HG02938 (cell line): ENCODE measurements at regions not wholly inside any gene's neighbourhood (a gene's known extent, or its start where the extent isn't known, plus 50 kb on each side); places are given as distances from the start of the nearest gene placed in this dataset.
"Not testable (repeated sequence)": the region's sequence is repeated elsewhere in the genome, so short reads cannot be mapped to it uniquely, and the experiment has no call there.

Experiments
- ATAC-seq: cut with Tn5 transposase; IDR thresholded peaks from one replicate; pipeline ENCODE4 v1.9.1; 2021; ENCODE audit warnings: mild to moderate bottlenecking, moderate library complexity; ENCODE audit not compliant: unreplicated experiment

DNA sequence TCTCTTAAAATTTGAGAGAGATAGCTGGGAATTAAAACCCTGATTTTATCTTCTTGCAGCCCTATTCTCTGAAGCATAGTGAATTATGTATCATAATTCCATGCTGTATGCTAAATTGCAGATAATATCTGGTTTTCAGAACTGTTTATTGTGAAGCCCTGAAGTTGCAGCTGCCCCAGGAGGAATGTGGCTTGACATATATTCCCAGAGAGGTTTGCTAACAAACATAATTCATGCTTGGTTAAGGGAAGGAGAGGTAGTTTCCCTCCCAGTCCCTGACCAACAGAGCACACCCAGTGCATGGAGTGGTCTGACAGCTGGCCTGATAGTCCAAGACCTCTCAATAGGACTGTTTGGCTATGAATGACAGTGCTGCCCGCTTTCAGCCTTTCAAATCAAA lies 500.6 kb upstream of the MIR17HG start:
- ATAC-seq = no peak

DNA sequence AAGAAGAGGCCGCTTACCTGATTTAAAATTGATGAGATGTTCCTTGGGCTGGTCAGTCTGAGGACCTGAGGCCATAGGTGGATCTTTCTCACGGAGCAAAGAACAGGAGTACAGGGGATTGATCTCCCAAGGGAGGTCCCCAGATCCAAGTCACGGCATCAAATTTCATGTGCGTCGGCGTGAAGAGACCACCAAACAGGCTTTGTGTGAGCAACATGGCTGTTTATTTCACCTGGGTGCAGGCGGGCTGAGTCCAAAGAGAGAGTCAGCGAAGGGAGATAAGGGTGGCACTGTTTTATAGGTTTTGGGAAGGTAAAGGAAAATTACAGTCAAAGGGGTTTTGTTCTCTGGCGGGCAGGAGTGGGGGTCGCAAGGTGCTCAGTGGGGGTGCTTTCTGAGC lies 493.8 kb upstream of the MIR17HG start:
- not testable (repeated sequence) for ATAC-seq

GRCh38 chr13:90857921-90858320 lies 489.6 kb upstream of the MIR17HG start:
- ATAC-seq = no peak

DNA sequence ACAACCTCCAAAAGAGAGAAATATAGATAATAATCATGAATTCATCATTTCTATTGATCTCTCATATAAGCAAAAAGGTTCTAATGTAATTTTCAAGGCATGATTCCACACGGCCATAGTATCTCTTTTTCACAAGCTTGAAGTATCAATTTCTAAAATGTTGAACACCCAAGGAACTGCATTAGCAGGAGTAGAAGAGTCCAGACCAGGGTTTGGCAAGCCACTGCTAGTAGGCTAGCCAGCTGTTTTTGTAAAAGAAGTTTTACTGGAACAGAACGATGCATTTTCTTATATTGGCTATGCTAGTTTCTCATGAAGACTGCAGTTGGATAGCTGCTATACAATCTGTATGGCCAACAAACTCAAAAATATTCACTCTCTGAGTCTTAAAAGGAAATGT lies 481.5 kb upstream of the MIR17HG start:
- no peak for ATAC-seq

GRCh38 chr13:90867336-90867683 lies 480.2 kb upstream of the MIR17HG start:
- peak; percentile 99 for ATAC-seq

DNA sequence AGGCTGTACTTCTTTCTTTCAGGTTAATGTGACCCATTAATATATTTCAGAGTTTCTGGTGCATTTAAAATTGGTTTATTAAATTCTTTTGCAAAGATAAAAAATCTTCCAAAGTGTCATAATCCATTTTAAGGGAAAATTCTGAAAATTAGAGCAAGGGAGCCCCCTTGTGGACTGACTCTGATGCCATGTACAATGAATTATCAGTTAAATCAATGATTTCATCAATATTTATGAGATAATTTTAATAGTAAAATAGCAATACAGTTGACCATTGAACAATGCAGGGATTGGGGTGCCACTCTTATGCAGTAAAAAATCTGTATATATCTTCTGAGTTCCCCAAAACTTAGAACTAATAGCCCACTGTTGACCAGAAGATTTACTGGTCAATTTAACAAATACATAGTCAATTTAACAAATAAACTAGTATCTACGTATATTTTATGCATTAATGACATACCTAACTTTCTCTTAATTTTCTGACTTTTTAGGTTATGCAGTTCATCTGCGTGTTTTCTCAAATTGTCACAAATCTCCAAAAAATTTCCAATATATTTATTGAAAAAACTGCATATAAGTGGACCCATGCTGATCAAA lies 479.1 kb upstream of the MIR17HG start:
- ATAC-seq = no peak

GRCh38 chr13:90869580-90869979 lies 477.9 kb upstream of the MIR17HG start:
- ATAC-seq = no peak

DNA sequence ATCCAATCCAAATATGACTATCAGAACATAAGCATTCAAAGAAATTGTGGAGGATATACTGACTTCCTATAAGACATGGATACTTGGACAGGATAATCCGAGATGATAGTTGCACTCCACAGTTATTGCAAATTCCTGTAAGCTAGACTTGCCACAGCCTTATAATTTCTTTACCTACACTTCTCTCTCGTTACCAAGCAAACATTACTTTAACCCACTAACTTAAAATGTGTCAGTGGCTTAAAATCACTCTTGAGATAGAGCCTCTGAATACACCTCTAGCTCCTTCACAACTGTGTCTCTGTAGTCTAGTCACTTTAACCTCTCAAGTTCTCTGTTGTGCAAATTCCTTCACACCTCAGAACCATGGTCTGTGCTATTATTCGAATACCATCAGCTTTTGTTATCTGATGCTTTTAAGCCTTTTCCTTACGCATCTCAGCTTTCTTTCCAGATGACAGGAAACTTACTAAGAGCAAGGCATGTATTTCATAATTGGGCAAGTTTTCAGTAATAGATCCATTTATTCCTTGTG lies 474.9 kb upstream of the MIR17HG start:
- no peak for ATAC-seq

DNA sequence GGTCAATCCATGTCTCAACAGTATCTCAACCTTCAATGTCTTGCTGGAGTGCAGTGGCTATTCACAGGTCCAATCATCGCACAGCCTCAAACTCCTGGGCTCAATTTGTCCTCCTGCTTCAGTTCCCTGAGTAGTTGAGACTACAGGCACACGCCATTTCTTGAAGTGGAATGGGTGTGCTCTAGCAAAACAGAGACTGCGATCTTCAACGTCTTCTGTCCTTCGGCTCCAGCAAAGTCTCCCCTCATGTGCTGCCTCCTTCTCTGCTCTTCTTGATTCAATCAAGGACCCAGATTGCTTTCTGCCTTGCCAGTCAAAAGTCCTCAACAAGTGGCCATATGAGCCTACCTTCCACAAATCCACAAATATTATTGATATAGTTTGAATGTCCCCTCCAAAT lies 466.7 kb upstream of the MIR17HG start:
- ATAC-seq = no peak

DNA sequence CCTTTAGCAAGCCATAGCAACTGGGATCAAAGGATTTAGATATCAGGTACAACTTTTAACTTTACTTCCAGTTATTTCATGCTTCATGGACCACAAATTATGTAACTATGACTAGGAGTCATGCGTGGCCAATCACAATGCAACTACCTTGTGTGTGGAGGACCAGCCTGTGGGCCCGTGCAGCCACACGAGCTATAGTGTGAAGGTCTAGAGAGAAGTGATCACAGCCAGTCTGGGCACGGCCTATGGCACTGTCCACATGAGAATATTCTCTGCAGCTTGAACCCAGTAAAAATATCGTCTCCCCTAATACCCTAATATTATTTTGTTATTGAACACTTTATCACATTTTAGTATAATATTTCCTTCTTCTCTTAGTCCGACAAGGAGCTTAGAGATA lies 464.9 kb upstream of the MIR17HG start:
- no peak for ATAC-seq

GRCh38 chr13:90883592-90883991 lies 463.9 kb upstream of the MIR17HG start:
- ATAC-seq = no peak

- no peak for ATAC-seq
Measured at GRCh38 chr13:90884066-90884465, 463.4 kb upstream of the MIR17HG start.

GRCh38 chr13:90889906-90890834 lies 457.3 kb upstream of the MIR17HG start:
- no peak for ATAC-seq

GRCh38 chr13:90891329-90891728 lies 456.2 kb upstream of the MIR17HG start:
- no peak for ATAC-seq

GRCh38 chr13:90893199-90893598 lies 454.3 kb upstream of the MIR17HG start:
- not testable (repeated sequence) for ATAC-seq

DNA sequence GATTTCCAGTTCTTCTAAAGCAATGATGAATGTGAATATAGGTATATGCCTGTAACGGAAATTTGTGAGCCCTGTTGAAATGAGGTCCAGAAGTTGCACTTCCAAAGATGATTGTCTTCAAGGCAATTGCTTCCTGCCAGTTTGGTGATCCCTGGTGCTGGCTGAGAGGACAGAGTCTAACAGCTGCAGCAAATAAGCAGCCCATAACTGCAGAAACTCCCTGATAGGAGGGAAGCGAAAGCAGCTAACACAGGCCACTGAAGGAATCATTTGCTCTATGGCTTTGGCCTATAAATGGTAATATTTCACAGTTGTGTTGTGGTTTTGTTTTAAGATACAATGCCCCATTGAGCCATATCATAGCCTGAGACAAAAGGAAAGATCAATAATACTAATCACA lies 451.5 kb upstream of the MIR17HG start:
- no peak for ATAC-seq

DNA sequence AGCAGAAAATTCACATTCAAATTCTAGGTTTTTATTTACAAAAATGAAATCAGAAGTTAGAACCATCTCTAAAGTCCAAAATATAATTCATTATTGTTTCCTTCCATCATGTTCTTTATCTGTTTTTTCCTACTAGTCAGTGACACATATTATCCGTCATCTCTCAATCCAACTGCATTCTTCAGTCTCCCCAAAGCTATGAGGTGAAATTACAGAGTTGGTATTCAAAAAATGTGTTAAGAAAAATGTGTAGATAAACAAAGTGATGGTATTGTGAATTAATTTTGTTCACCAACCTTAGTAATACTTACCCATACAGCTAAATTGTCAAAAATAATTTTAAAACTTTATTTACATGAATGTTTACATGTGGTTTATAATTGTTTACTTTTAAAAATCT lies 448.7 kb upstream of the MIR17HG start:
- no peak for ATAC-seq

- no peak for ATAC-seq
Measured at GRCh38 chr13:90899416-90899815, 448.1 kb upstream of the MIR17HG start.

GRCh38 chr13:90902255-90902654 lies 445.2 kb upstream of the MIR17HG start:
- ATAC-seq = no peak

GRCh38 chr13:90906554-90906953 lies 440.9 kb upstream of the MIR17HG start:
- no peak for ATAC-seq

DNA sequence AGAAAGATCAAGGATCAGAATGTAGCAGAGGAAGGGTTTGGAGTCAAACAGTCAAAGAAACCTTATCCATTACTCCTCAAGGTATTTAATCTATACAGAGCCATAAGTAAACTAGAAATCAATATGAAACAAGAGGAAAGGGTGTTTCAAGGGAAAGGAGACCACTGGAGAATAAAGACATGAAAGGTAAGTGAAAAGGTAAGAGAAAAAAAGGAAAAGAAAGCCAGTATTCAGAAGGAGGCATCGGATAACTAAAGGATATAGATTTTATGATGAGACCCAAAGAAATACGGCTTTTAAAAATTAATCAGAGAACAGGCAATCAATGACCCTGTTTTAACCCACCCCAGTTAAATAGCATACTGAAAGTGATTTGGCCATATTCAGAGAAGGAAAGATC lies 438.7 kb upstream of the MIR17HG start:
- ATAC-seq = no peak

- no peak for ATAC-seq
Measured at GRCh38 chr13:90910018-90910639, 437.4 kb upstream of the MIR17HG start.
